Panc1 (cell line): ENCODE measurements at regions not wholly inside any gene's neighbourhood (a gene's known extent, or its start where the extent isn't known, plus 50 kb on each side); places are given as distances from the start of the nearest gene placed in this dataset.

Experiments used
- ATAC-seq: fragments of 200-7000 bp; cut with Tn5 transposase; 2 replicates; pipeline ENCODE4 v1.9.1; 2020; ENCODE audit warnings: mild to moderate bottlenecking, moderate library complexity
- BruUV-seq: library from RNA; stranded (reverse); fragments of 400-500 nt; replicated peaks from 2 replicates; lab custom pipeline; 2021; lab: Mats Ljungman, UMichigan
- CTCF ChIA-PET: fragments of 300-600 bp; sonication (Branson Sonifier 250); formaldehyde crosslinking; loops from one replicate; lab custom pipeline; 2022; ENCODE audit warnings: antibody characterized with exemption; lab: Charles Lee
- POLR2A ChIA-PET: fragments of 300-600 bp; sonication (Branson Sonifier 250); formaldehyde crosslinking; loops from one replicate; lab custom pipeline; 2022; ENCODE audit warnings: antibody characterized with exemption; lab: Charles Lee
- DNase-seq: peaks from one replicate; pipeline ENCODE4 v3.0.0-alpha.2; 2010; ENCODE audit warnings: low read depth, low spot score
- H3K27ac ChIP-seq: 2 replicates; pipeline ENCODE4 v1.5.1; 2011; ENCODE audit warnings: mild to moderate bottlenecking, low read length, inconsistent platforms
- H3K27me3 ChIP-seq: fragments of 200-500 bp; sonication (Bioruptor generic); 2 replicates; pipeline ENCODE4 v1.6.0; 2014; ENCODE audit warnings: low read length, inconsistent platforms; ENCODE audit not compliant: control insufficient read depth, insufficient read depth
- H3K36me3 ChIP-seq: fragments of 200-500 bp; sonication (Bioruptor generic); 2 replicates; pipeline ENCODE4 v1.5.1; 2014; ENCODE audit warnings: inconsistent platforms, mild to moderate bottlenecking, low read length, moderate library complexity; ENCODE audit not compliant: control insufficient read depth, insufficient read depth
- H3K4me1 ChIP-seq: 2 replicates; pipeline ENCODE4 v1.5.1; 2011; ENCODE audit warnings: inconsistent platforms, mild to moderate bottlenecking, low read length, moderate library complexity; ENCODE audit not compliant: control insufficient read depth, insufficient read depth
- H3K4me3 ChIP-seq, 2 experiments: 2 replicates each; pipeline ENCODE4 v1.5.1; 2011 to 2012; ENCODE audit warnings: low read depth in 2 of 2, low read length in 2 of 2, mild to moderate bottlenecking in 2 of 2, inconsistent platforms in 1 of 2, moderate library complexity in 1 of 2
- H3K9me3 ChIP-seq: fragments of 200-500 bp; sonication (Bioruptor generic); 2 replicates; pipeline ENCODE4 v1.5.1; 2014; ENCODE audit warnings: low read depth, mild to moderate bottlenecking, inconsistent platforms, low read length, moderate library complexity; ENCODE audit not compliant: control insufficient read depth, insufficient read depth
- CTCF ChIP-seq: fragments of 450-650 bp; IDR thresholded peaks from 2 replicates; pipeline ENCODE4 v1.5.1; 2017; ENCODE audit warnings: mild to moderate bottlenecking
- POLR2AphosphoS5 ChIP-seq: IDR thresholded peaks from 2 replicates; pipeline ENCODE4 v1.6.1; 2012; ENCODE audit warnings: mild to moderate bottlenecking, low read depth, low read length, moderate library complexity
- REST ChIP-seq, 2 experiments: IDR thresholded peaks; 2 replicates each; pipeline ENCODE4 v1.6.1; 2011 to 2012; ENCODE audit warnings: low read depth in 2 of 2, control low read depth in 1 of 2, low read length in 1 of 2, mild to moderate bottlenecking in 1 of 2, moderate library complexity in 1 of 2; ENCODE audit not compliant: insufficient read depth in 1 of 2
- SIN3A ChIP-seq: IDR thresholded peaks from 2 replicates; pipeline ENCODE4 v1.6.1; 2012; ENCODE audit warnings: low read depth, mild to moderate bottlenecking, low read length, moderate library complexity, borderline replicate concordance; ENCODE audit not compliant: insufficient read depth
- TCF7L2 ChIP-seq: IDR thresholded peaks from 2 replicates; pipeline ENCODE4 v1.6.1; 2011; ENCODE audit warnings: mild to moderate bottlenecking, low read depth, low read length, inconsistent platforms
- in situ Hi-C: cut with HindIII; loops from 2 replicates; pipeline ENCODE4 v1.10.0; 2016; ENCODE audit warnings: low sequenced_read_pairs, low pct_unique_long_range_greater_than_20kb
- intact Hi-C: fragments of 100-400 bp; cut with micrococcal nuclease; formaldehyde crosslinking; loops from one replicate; pipeline ENCODE4 v1.10.0; 2022; ENCODE audit not compliant: unreplicated experiment

- CTCF ChIA-PET: no interaction called here
- no TSS peak for BruUV-seq
- H3K9me3 ChIP-seq: no peaks in the 10 kb centered on the region
- intact Hi-C loops: no loop called here
- H3K4me3 ChIP-seq: no peak overlapping the region
- POLR2A ChIA-PET: no interaction called here
- TF ChIP-seq TCF7L2 (no peak), SIN3A (no peak), POLR2AphosphoS5 (no peak), CTCF (no peak), REST (IDR thresholded peaks at IDR 0.05; ENCODE audit: insufficient read depth in 1 of 2, low read depth in 2 of 2, low read length in 1 of 2) (no peak)
- H3K27ac ChIP-seq: no peak overlapping the region
- DNase-seq (no peak), ATAC-seq (no peak)
- H3K27me3 ChIP-seq: no peaks in the 10 kb centered on the region
- no peaks in the 10 kb centered on the region for H3K36me3 ChIP-seq
- in situ Hi-C loops: no loop called here
- no peaks in the 10 kb centered on the region for H3K4me1 ChIP-seq
Observed at GRCh38 chr13:56216221-56216620, 924.5 kb upstream of the PRR20A start.

- intact Hi-C loops: no loop called here
- in situ Hi-C loops: no loop called here
- no peaks in the 10 kb centered on the region for H3K4me1 ChIP-seq
- BruUV-seq: no TSS peak
- H3K36me3 ChIP-seq: no peaks in the 10 kb centered on the region
- no peak overlapping the region for H3K4me3 ChIP-seq
- H3K27me3 ChIP-seq: no peaks in the 10 kb centered on the region
- DNase-seq: no peak
- no peaks in the 10 kb centered on the region for H3K9me3 ChIP-seq
- CTCF ChIA-PET: no interaction called here
- TF ChIP-seq POLR2AphosphoS5: no peak
- no peak for TF ChIP-seq CTCF
- TF ChIP-seq TCF7L2: no peak
- TF ChIP-seq REST (IDR thresholded peaks at IDR 0.05; ENCODE audit: insufficient read depth in 1 of 2, low read depth in 2 of 2, low read length in 1 of 2): no peak
- TF ChIP-seq SIN3A: no peak
- no peak for ATAC-seq
- H3K27ac ChIP-seq: no peak overlapping the region
- POLR2A ChIA-PET: no interaction called here
Observed at GRCh38 chr13:56247692-56248091, 893.0 kb upstream of the PRR20A start.
